KMS-11 (cell line): ENCODE measurements at regions not wholly inside any gene's neighbourhood (a gene's known extent, or its start where the extent isn't known, plus 50 kb on each side); places are given as distances from the start of the nearest gene placed in this dataset.

Experiments used
- H2AFZ ChIP-seq: fragments of 200-600 bp; sonication (generic); 2 replicates; pipeline ENCODE4 v1.6.1; 2016; ENCODE audit warnings: antibody characterized with exemption, mixed run types, low read depth
- H3K27ac ChIP-seq: fragments of 200-600 bp; sonication (generic); 2 replicates; pipeline ENCODE4 v1.6.1; 2016; ENCODE audit warnings: mild to moderate bottlenecking, mixed run types
- H3K27me3 ChIP-seq: fragments of 200-600 bp; sonication (generic); 2 replicates; pipeline ENCODE4 v1.6.1; 2017; ENCODE audit warnings: mild to moderate bottlenecking, low read depth, mixed run types, moderate library complexity; ENCODE audit not compliant: insufficient read depth
- H3K36me3 ChIP-seq: fragments of 200-600 bp; sonication (generic); 2 replicates; pipeline ENCODE4 v1.6.1; 2017; ENCODE audit warnings: mild to moderate bottlenecking, mixed run types; ENCODE audit not compliant: insufficient read depth
- H3K4me1 ChIP-seq: fragments of 200-600 bp; sonication (generic); 2 replicates; pipeline ENCODE4 v1.6.1; 2016; ENCODE audit warnings: mild to moderate bottlenecking, low read depth, mixed run types; ENCODE audit not compliant: poor library complexity, severe bottlenecking
- H3K4me2 ChIP-seq: fragments of 200-600 bp; sonication (generic); 2 replicates; pipeline ENCODE4 v1.7.0; 2016; ENCODE audit warnings: mild to moderate bottlenecking, mixed run types
- H3K4me3 ChIP-seq: fragments of 200-600 bp; sonication (generic); IDR thresholded peaks from 2 replicates; pipeline ENCODE4 v1.6.1; 2017; ENCODE audit warnings: low read depth, low read length, mixed read lengths; ENCODE audit not compliant: insufficient read depth
- H3K79me2 ChIP-seq: fragments of 200-600 bp; sonication (generic); 2 replicates; pipeline ENCODE4 v1.6.1; 2016; ENCODE audit warnings: low read depth, mixed run types; ENCODE audit not compliant: insufficient read depth
- H3K9ac ChIP-seq: fragments of 200-600 bp; sonication (generic); 2 replicates; pipeline ENCODE4 v1.6.1; 2016; ENCODE audit warnings: mild to moderate bottlenecking, mixed run types
- H4K20me1 ChIP-seq: fragments of 200-600 bp; sonication (generic); 2 replicates; pipeline ENCODE4 v1.6.1; 2016; ENCODE audit warnings: mild to moderate bottlenecking, mixed run types; ENCODE audit not compliant: insufficient read depth
- TF ChIP-seq, protein P1 (sequence below): fragments of 200-600 bp; sonication (generic); conservative IDR thresholded peaks from 2 replicates; pipeline ENCODE4 v1.6.1; 2017; ENCODE audit warnings: low read depth, mild to moderate bottlenecking, antibody characterized with exemption, low read length, moderate library complexity, mixed read lengths

DNA sequence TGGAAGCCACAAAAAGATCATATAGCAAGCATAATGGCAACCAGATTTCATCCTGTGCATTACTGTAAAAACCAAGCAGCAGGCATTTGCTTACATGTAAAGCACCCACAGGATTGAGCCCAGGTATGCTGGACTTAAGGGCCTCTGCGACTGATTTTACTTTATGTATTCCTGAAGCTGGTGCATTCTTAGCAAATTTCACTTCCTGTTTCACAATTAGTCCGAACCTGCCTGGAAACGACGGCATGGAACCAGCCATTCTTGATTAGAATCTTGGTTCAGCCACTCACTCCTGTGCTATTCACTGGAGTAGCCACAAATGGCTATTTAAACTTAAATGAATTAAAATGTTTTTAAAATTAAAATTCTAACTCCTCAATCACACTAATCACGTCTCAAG, 239.2 kb downstream of the NUAK1 start:
- no peak overlapping the region for H3K4me2 ChIP-seq
- TF ChIP-seq, protein P1, sequence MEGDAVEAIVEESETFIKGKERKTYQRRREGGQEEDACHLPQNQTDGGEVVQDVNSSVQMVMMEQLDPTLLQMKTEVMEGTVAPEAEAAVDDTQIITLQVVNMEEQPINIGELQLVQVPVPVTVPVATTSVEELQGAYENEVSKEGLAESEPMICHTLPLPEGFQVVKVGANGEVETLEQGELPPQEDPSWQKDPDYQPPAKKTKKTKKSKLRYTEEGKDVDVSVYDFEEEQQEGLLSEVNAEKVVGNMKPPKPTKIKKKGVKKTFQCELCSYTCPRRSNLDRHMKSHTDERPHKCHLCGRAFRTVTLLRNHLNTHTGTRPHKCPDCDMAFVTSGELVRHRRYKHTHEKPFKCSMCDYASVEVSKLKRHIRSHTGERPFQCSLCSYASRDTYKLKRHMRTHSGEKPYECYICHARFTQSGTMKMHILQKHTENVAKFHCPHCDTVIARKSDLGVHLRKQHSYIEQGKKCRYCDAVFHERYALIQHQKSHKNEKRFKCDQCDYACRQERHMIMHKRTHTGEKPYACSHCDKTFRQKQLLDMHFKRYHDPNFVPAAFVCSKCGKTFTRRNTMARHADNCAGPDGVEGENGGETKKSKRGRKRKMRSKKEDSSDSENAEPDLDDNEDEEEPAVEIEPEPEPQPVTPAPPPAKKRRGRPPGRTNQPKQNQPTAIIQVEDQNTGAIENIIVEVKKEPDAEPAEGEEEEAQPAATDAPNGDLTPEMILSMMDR = no peak

DNA sequence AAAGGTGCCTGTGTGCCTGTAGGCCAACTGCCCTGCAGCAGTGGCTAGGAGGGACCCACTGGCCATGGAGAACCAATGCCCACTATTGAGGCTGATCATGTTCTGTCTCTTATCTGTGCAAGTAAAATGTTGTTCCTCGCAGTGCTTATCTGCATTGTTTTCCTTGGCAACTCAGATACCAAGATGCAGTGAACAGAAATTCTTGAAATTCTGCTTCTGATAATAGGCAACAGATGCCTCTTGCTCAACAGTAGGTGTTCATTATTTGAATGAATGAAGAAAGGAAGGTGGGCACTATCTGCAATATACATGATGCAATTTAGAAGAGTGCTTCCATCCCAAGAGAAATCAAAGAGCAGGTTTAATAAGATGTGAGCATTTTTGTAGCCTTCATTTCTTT, 232.2 kb downstream of the NUAK1 start:
- no peak overlapping the region for H3K27ac ChIP-seq
- TF ChIP-seq, protein P1 = no peak
- no peaks in the 10 kb centered on the region for H3K4me1 ChIP-seq
- H3K4me2 ChIP-seq = no peak overlapping the region
- no peaks in the 10 kb centered on the region for H3K36me3 ChIP-seq
- no peaks in the 10 kb centered on the region for H4K20me1 ChIP-seq
- no peak overlapping the region for H3K4me3 ChIP-seq
- H3K79me2 ChIP-seq = no peaks in the 10 kb centered on the region
- H3K9ac ChIP-seq = no peak overlapping the region
- no peaks in the 10 kb centered on the region for H3K27me3 ChIP-seq
- no peak overlapping the region for H2AFZ ChIP-seq

More for the DNA sequence above, 239.2 kb downstream of the NUAK1 start:
- no peaks in the 10 kb centered on the region for H3K79me2 ChIP-seq
- H3K4me1 ChIP-seq = no peaks in the 10 kb centered on the region
- no peaks in the 10 kb centered on the region for H4K20me1 ChIP-seq
- H2AFZ ChIP-seq = no peak overlapping the region
- H3K9ac ChIP-seq = no peak overlapping the region
- no peak overlapping the region for H3K4me3 ChIP-seq
- H3K36me3 ChIP-seq = no peaks in the 10 kb centered on the region
- no peaks in the 10 kb centered on the region for H3K27me3 ChIP-seq
- no peak overlapping the region for H3K27ac ChIP-seq

DNA sequence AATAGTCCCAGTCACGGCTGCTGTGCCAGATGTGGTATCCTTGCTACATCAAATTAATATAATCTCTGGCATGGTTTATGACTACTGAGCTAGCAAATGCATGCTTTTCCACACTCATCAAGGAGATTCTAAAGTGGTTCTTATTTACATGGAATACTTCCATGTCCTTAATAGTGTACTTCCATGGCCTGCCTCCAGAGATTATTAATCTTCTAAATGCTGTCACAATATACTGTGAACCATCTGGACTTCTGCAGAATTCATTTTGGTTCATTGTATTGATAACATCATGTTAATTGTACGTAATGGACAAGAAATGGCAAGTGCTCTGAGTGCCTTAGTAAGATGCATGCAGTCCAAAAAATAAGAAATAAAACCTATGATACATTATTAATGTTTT, 230.8 kb downstream of the NUAK1 start:
- no peak overlapping the region for H3K4me2 ChIP-seq
- H3K27me3 ChIP-seq = no peaks in the 10 kb centered on the region
- H3K4me3 ChIP-seq = no peak overlapping the region
- H3K4me1 ChIP-seq = no peaks in the 10 kb centered on the region
- TF ChIP-seq, protein P1 = no peak
- H3K9ac ChIP-seq = no peak overlapping the region
- no peaks in the 10 kb centered on the region for H4K20me1 ChIP-seq
- H3K36me3 ChIP-seq = no peaks in the 10 kb centered on the region
- no peak overlapping the region for H3K27ac ChIP-seq
- H3K79me2 ChIP-seq = no peaks in the 10 kb centered on the region
- H2AFZ ChIP-seq = no peak overlapping the region

DNA sequence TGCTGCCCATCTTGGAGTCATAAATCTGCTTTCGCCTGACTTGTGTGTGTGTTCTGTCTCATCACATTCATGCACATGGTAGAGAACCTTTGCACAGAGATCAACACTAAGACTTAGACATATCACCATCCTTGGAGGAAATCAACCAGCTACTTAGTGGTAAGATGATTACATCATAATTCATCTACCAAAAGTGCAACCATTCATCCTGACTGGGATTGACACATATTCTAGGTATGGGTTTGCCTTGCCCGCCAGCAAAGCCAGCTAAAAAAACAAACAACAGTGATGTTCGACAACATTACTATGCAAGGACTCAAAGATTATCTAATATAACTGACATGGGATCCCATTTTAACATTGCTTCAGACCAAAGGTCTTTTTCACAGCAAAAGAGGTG, 228.7 kb downstream of the NUAK1 start:
- Histone ChIP-seq H3K9ac (no peak overlapping the region), H3K36me3 (no peaks in the 10 kb centered on the region), H3K4me3 (no peak overlapping the region), H3K27ac (no peak overlapping the region), H3K4me2 (no peak overlapping the region), H2AFZ (no peak overlapping the region), H3K4me1 (no peaks in the 10 kb centered on the region), H3K79me2 (no peaks in the 10 kb centered on the region), H4K20me1 (no peaks in the 10 kb centered on the region), H3K27me3 (no peaks in the 10 kb centered on the region)
- TF ChIP-seq, protein P1 = no peak
